AG04450 (cell line): ENCODE measurements at regions not wholly inside any gene's neighbourhood (a gene's known extent, or its start where the extent isn't known, plus 50 kb on each side); places are given as distances from the start of the nearest gene placed in this dataset.
A peak's percentile ranks its signal among the peaks of the same experiment; 100 is the strongest.

Experiments used
- CTCF ChIA-PET: fragments of 300-600, 350-600 bp; formaldehyde crosslinking; extraction: SDS; loops from one replicate; lab custom pipeline; 2022; ENCODE audit warnings: antibody characterized with exemption, inconsistent platforms; lab: Charles Lee
- POLR2A ChIA-PET: fragments of 350-600 bp; formaldehyde crosslinking; extraction: SDS; loops from one replicate; lab custom pipeline; 2021; ENCODE audit warnings: antibody characterized with exemption, inconsistent platforms; lab: Yijun Ruan, JAX
- DNase-seq: peaks from one replicate; pipeline ENCODE4 v3.0.0-alpha.2; 2011; ENCODE audit warnings: low read depth, low spot score
- H3K27ac ChIP-seq: one replicate; pipeline ENCODE4 v1.5.1; 2012; ENCODE audit warnings: low read depth, low read length, control low read depth
- H3K27me3 ChIP-seq: one replicate; pipeline ENCODE4 v1.6.0; 2012; ENCODE audit warnings: low read length; ENCODE audit not compliant: control insufficient read depth, insufficient read depth
- H3K4me3 ChIP-seq: 2 replicates; pipeline ENCODE4 v1.5.1; 2011; ENCODE audit warnings: mild to moderate bottlenecking, low read depth, low read length, control low read depth
- H3K9me3 ChIP-seq: 2 replicates; pipeline ENCODE4 v1.5.1; 2012; ENCODE audit warnings: low read length; ENCODE audit not compliant: control insufficient read depth, insufficient read depth
- TF ChIP-seq, protein P1 (sequence below): IDR thresholded peaks from 2 replicates; pipeline ENCODE4 v1.5.1; 2011; ENCODE audit warnings: low read depth, low read length, control low read depth, inconsistent platforms

DNA sequence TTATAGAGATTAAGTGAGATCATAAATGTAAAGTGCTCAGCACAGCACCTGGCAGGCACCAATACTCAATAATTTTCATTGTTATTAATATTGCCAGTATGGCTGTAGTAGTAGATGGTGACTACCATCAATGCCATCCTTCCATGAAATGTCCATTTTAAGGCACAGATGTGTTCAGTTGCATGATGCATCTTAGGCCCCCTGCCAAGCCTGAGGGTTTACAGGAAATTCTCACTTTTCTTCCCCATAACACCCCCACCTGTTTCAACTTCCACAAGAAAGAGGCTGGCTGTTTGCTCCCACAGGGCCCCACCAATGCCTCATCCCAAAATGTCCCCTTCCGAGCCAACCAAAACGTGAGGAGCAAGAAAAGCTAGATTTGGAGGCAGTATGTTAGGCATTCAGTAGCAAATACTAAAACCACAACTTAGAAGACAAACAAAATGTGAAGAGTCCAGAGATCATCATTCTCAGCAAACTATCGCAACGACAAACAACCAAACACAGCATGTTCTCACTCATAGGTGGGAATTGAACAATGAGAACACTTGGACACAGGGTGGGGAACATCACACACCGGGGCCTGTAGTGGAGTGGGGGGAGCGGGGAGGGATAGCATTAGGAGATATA lies 110.6 kb upstream of the NHSL1 start:
- H3K27ac ChIP-seq = no peak overlapping the region
- H3K4me3 ChIP-seq = no peak overlapping the region
- no peak for DNase-seq
- POLR2A ChIA-PET = no interaction called here
- TF ChIP-seq, protein P1, sequence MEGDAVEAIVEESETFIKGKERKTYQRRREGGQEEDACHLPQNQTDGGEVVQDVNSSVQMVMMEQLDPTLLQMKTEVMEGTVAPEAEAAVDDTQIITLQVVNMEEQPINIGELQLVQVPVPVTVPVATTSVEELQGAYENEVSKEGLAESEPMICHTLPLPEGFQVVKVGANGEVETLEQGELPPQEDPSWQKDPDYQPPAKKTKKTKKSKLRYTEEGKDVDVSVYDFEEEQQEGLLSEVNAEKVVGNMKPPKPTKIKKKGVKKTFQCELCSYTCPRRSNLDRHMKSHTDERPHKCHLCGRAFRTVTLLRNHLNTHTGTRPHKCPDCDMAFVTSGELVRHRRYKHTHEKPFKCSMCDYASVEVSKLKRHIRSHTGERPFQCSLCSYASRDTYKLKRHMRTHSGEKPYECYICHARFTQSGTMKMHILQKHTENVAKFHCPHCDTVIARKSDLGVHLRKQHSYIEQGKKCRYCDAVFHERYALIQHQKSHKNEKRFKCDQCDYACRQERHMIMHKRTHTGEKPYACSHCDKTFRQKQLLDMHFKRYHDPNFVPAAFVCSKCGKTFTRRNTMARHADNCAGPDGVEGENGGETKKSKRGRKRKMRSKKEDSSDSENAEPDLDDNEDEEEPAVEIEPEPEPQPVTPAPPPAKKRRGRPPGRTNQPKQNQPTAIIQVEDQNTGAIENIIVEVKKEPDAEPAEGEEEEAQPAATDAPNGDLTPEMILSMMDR = no peak
- CTCF ChIA-PET = no interaction called here
- H3K9me3 ChIP-seq = no peaks in the 10 kb centered on the region; the same call in 1 of the 2 replicates
- H3K27me3 ChIP-seq = no peaks in the 10 kb centered on the region

DNA sequence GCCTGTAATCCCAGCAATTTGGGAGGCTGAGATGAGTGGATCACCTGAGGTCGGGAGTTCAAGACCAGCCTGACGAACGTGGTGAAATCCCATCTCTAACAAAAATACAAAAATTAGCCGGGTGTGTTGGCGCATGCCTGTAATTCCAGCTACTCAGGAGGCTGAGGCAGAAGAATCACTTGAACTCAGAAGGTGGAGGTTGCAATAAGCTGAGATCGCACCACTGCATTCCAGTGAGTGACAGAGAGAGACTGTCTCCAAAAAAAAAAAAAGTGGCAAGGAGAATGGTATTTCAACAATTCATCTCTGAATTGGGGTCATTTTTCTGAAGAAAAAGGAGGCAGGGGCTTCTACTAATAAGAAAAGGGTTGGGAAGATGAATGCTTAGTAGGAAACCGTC lies 111.5 kb upstream of the NHSL1 start:
- H3K4me3 ChIP-seq = no peak overlapping the region
- TF ChIP-seq, protein P1 = no peak
- H3K27ac ChIP-seq = no peak overlapping the region
- POLR2A ChIA-PET = no interaction called here
- DNase-seq = no peak
- no peaks in the 10 kb centered on the region; the same call in 1 of the 2 replicates for H3K9me3 ChIP-seq
- H3K27me3 ChIP-seq = no peaks in the 10 kb centered on the region
- CTCF ChIA-PET = no interaction called here

DNA sequence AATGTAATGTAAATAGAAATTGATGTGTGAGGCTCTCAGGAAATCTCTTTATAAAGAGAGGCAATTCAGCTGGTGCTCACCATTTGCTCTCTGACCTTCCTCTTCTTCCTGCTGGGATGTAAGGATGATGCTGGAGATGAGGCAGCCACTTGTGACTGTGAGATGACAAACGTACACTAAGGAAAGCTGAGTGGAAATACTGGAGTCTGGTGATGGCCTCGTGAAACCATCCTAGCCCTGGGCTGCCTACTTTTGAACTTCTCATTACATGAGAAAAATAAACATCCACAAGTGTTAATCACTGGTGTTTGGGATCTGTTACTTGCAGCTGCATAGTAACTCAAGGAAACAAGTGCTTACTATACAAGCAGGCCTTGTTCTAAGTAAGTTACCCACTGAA lies 114.9 kb upstream of the NHSL1 start:
- H3K27ac ChIP-seq = no peak overlapping the region
- H3K27me3 ChIP-seq = no peaks in the 10 kb centered on the region
- ChIA-PET POLR2A (no interaction called here), CTCF (interaction anchor here (1.5 kb wide), 1 partner anchor 24 kb away, joined by 3 read pairs; no protein-coding TSS in a partner anchor)
- H3K9me3 ChIP-seq = no peaks in the 10 kb centered on the region; the same call in 1 of the 2 replicates
- TF ChIP-seq, protein P1 = no peak
- H3K4me3 ChIP-seq = no peak overlapping the region
- DNase-seq = no peak

DNA sequence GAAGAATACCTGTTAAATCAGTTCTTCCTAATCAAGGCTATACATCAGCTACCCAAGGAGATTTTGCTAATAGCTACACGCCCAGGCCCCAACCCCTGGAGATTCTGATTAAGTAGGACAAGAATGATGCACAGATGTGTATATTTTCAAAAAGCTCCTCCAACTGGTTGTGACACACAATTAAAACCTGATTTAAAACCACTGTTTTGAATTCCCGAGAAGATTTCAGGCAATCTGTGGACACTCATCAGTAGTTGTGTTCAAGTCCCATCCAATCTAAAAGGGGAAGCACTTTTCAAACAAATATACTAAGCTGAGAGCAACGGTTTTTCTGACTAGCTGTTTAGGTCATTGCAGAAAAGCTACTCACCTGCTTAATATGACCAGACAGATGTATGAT lies 118.9 kb upstream of the NHSL1 start:
- ChIA-PET CTCF (interaction anchor here (0.5 to 1.2 kb wide), 4 partner anchors 15 to 148 kb away, joined by 3 to 4 read pairs (median 3); no protein-coding TSS in a partner anchor), POLR2A (no interaction called here)
- DNase-seq = peak; percentile 36
- no peaks in the 10 kb centered on the region for H3K27me3 ChIP-seq
- no peaks in the 10 kb centered on the region for H3K9me3 ChIP-seq
- H3K27ac ChIP-seq = no peak overlapping the region
- H3K4me3 ChIP-seq = no peak overlapping the region
- TF ChIP-seq, protein P1 = no peak

DNA sequence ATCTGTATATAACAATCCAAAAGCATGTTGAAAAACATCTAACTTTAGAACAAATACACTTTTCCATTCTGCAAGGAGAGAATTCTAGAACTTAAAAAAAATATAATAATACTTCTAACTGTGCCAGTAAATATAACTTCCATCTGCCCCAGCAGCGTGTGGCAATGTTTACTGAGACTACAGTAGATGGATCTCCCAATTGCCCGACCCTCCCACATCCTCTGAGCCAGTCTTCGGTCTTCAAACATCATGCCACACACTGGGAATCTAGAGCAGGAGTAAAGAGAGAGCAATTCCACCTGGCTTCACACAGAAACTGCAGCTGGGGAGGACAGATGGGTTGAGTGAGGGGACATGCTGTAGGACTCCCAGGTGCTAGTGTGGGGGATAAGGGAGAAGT lies 121.3 kb upstream of the NHSL1 start:
- TF ChIP-seq, protein P1 = no peak
- CTCF ChIA-PET = no interaction called here
- POLR2A ChIA-PET = no interaction called here
- no peaks in the 10 kb centered on the region for H3K27me3 ChIP-seq
- H3K9me3 ChIP-seq = no peaks in the 10 kb centered on the region
- no peak for DNase-seq
- H3K4me3 ChIP-seq = no peak overlapping the region
- H3K27ac ChIP-seq = no peak overlapping the region
